ENCODE measurements at regions not wholly inside any gene's neighbourhood (a gene's known extent, or its start where the extent isn't known, plus 50 kb on each side); places are given as distances from the start of the nearest gene placed in this dataset.
"Not testable (repeated sequence)": the region's sequence is repeated elsewhere in the genome, so short reads cannot be mapped to it uniquely, and the experiment has no call there.

GRCh38 chr15:57878573-57878972, 172.1 kb downstream of the POLR2M start:
- peaks cover 4% of the 10 kb centered on the region for H3K36me3 Mint-ChIP-seq (ENCODE audit: insufficient read depth)
- H3K27me3 Mint-ChIP-seq (ENCODE audit: low read depth) = peaks cover 15% of the 10 kb centered on the region
- H3K4me3 Mint-ChIP-seq = no peak overlapping the region
- ATAC-seq (no peak), DNase-seq (no peak)
- H3K9me3 Mint-ChIP-seq = peaks cover 13% of the 10 kb centered on the region
- no peaks in the 10 kb centered on the region for H3K4me1 Mint-ChIP-seq (ENCODE audit: low read depth)

- Mint-ChIP-seq H3K36me3 (ENCODE audit: insufficient read depth) (no peaks in the 10 kb centered on the region), H3K4me1 (ENCODE audit: low read depth) (no peaks in the 10 kb centered on the region), H3K9me3 (peaks cover 2% of the 10 kb centered on the region)
Observed at GRCh38 chr15:57881361-57881760, 174.8 kb downstream of the POLR2M start.

GRCh38 chr15:57881972-57882371, 175.5 kb downstream of the POLR2M start:
- no peaks in the 10 kb centered on the region for H3K36me3 Mint-ChIP-seq (ENCODE audit: insufficient read depth)
- ATAC-seq = no peak

More at GRCh38 chr15:57881361-57881760, 174.8 kb downstream of the POLR2M start:
- DNase-seq (no peak), ATAC-seq (no peak)
- Mint-ChIP-seq H3K4me3 (no peak overlapping the region), H3K27me3 (ENCODE audit: low read depth) (peaks cover 10% of the 10 kb centered on the region)

GRCh38 chr15:57883701-57884100, 177.2 kb downstream of the POLR2M start:
- Mint-ChIP-seq H3K36me3 (ENCODE audit: insufficient read depth) (no peaks in the 10 kb centered on the region), H3K4me1 (ENCODE audit: low read depth) (no peaks in the 10 kb centered on the region), H3K27me3 (ENCODE audit: low read depth) (peaks cover 6% of the 10 kb centered on the region), H3K9me3 (no peaks in the 10 kb centered on the region), H3K4me3 (no peak overlapping the region)
- ATAC-seq (no peak), DNase-seq (no peak)

More at GRCh38 chr15:57881972-57882371, 175.5 kb downstream of the POLR2M start:
- Mint-ChIP-seq H3K4me3 (no peak overlapping the region), H3K27me3 (ENCODE audit: low read depth) (peaks cover 9% of the 10 kb centered on the region), H3K4me1 (ENCODE audit: low read depth) (no peaks in the 10 kb centered on the region), H3K9me3 (no peaks in the 10 kb centered on the region)
- no peak for DNase-seq

GRCh38 chr15:57884936-57885335, 178.4 kb downstream of the POLR2M start:
- Mint-ChIP-seq H3K4me1 (ENCODE audit: low read depth) (no peaks in the 10 kb centered on the region), H3K27me3 (ENCODE audit: low read depth) (peaks cover 6% of the 10 kb centered on the region), H3K4me3 (no peak overlapping the region), H3K9me3 (no peaks in the 10 kb centered on the region), H3K36me3 (ENCODE audit: insufficient read depth) (no peaks in the 10 kb centered on the region)
- DNase-seq (no peak), ATAC-seq (no peak)

GRCh38 chr15:57885435-57885834, 178.9 kb downstream of the POLR2M start:
- H3K36me3 Mint-ChIP-seq (ENCODE audit: insufficient read depth) = no peaks in the 10 kb centered on the region
- no peaks in the 10 kb centered on the region for H3K4me1 Mint-ChIP-seq (ENCODE audit: low read depth)
- H3K4me3 Mint-ChIP-seq = no peak overlapping the region
- ATAC-seq = no peak
- DNase-seq = no peak
- H3K27me3 Mint-ChIP-seq (ENCODE audit: low read depth) = peaks cover 6% of the 10 kb centered on the region
- H3K9me3 Mint-ChIP-seq = no peaks in the 10 kb centered on the region

- peaks cover 10% of the 10 kb centered on the region for H3K27me3 Mint-ChIP-seq (ENCODE audit: low read depth)
Observed at GRCh38 chr15:57887825-57888224, 177.7 kb downstream of the ALDH1A2 start.

GRCh38 chr15:57890351-57890750, 175.2 kb downstream of the ALDH1A2 start:
- H3K36me3 Mint-ChIP-seq (ENCODE audit: insufficient read depth) = no peaks in the 10 kb centered on the region
- no peak for ATAC-seq
- peaks cover 11% of the 10 kb centered on the region for H3K27me3 Mint-ChIP-seq (ENCODE audit: low read depth)
- no peak for DNase-seq
- no peak overlapping the region for H3K4me3 Mint-ChIP-seq
- H3K9me3 Mint-ChIP-seq = no peaks in the 10 kb centered on the region
- no peaks in the 10 kb centered on the region for H3K4me1 Mint-ChIP-seq (ENCODE audit: low read depth)

More at GRCh38 chr15:57887825-57888224, 177.7 kb downstream of the ALDH1A2 start:
- ATAC-seq = no peak
- Mint-ChIP-seq H3K4me1 (ENCODE audit: low read depth) (no peaks in the 10 kb centered on the region), H3K4me3 (no peak overlapping the region), H3K9me3 (no peaks in the 10 kb centered on the region), H3K36me3 (ENCODE audit: insufficient read depth) (no peaks in the 10 kb centered on the region)
- no peak for DNase-seq

GRCh38 chr15:57890878-57891277, 174.6 kb downstream of the ALDH1A2 start:
- no peak overlapping the region for H3K4me3 Mint-ChIP-seq
- no peaks in the 10 kb centered on the region for H3K36me3 Mint-ChIP-seq (ENCODE audit: insufficient read depth)
- H3K27me3 Mint-ChIP-seq (ENCODE audit: low read depth) = peaks cover 11% of the 10 kb centered on the region
- no peaks in the 10 kb centered on the region for H3K9me3 Mint-ChIP-seq
- DNase-seq (no peak), ATAC-seq (no peak)
- H3K4me1 Mint-ChIP-seq (ENCODE audit: low read depth) = no peaks in the 10 kb centered on the region

GRCh38 chr15:57892181-57892580, 173.3 kb downstream of the ALDH1A2 start:
- peaks cover 11% of the 10 kb centered on the region for H3K27me3 Mint-ChIP-seq (ENCODE audit: low read depth)
- no peaks in the 10 kb centered on the region for H3K9me3 Mint-ChIP-seq
- no peaks in the 10 kb centered on the region for H3K4me1 Mint-ChIP-seq (ENCODE audit: low read depth)
- no peaks in the 10 kb centered on the region for H3K36me3 Mint-ChIP-seq (ENCODE audit: insufficient read depth)
- ATAC-seq = no peak
- no peak for DNase-seq
- H3K4me3 Mint-ChIP-seq = no peak overlapping the region

- ATAC-seq (no peak), DNase-seq (no peak)
- Mint-ChIP-seq H3K9me3 (no peaks in the 10 kb centered on the region), H3K27me3 (ENCODE audit: low read depth) (peaks cover 9% of the 10 kb centered on the region), H3K4me1 (ENCODE audit: low read depth) (no peaks in the 10 kb centered on the region), H3K36me3 (ENCODE audit: insufficient read depth) (no peaks in the 10 kb centered on the region), H3K4me3 (no peak overlapping the region)
Observed at GRCh38 chr15:57893040-57893439, 172.5 kb downstream of the ALDH1A2 start.

GRCh38 chr15:57895291-57895690, 170.2 kb downstream of the ALDH1A2 start:
- Mint-ChIP-seq H3K9me3 (no peaks in the 10 kb centered on the region), H3K36me3 (ENCODE audit: insufficient read depth) (no peaks in the 10 kb centered on the region), H3K27me3 (ENCODE audit: low read depth) (peaks cover 9% of the 10 kb centered on the region), H3K4me1 (ENCODE audit: low read depth) (no peaks in the 10 kb centered on the region), H3K4me3 (no peak overlapping the region)
- no peak for ATAC-seq
- no peak for DNase-seq

- H3K4me1 Mint-ChIP-seq (ENCODE audit: low read depth) = no peaks in the 10 kb centered on the region
- no peaks in the 10 kb centered on the region for H3K36me3 Mint-ChIP-seq (ENCODE audit: insufficient read depth)
- no peak overlapping the region for H3K4me3 Mint-ChIP-seq
- DNase-seq (no peak), ATAC-seq (no peak)
- H3K27me3 Mint-ChIP-seq (ENCODE audit: low read depth) = peaks cover 5% of the 10 kb centered on the region
- H3K9me3 Mint-ChIP-seq = no peaks in the 10 kb centered on the region
Observed at GRCh38 chr15:57896114-57896513, 169.4 kb downstream of the ALDH1A2 start.

- not testable (repeated sequence) for H3K36me3 Mint-ChIP-seq (ENCODE audit: insufficient read depth); H3K4me1 Mint-ChIP-seq (ENCODE audit: low read depth); DNase-seq; ATAC-seq; H3K9me3 Mint-ChIP-seq; H3K27me3 Mint-ChIP-seq (ENCODE audit: low read depth); H3K4me3 Mint-ChIP-seq
Observed at GRCh38 chr15:57896899-57897298, 168.6 kb downstream of the ALDH1A2 start.

GRCh38 chr15:57897870-57898269, 167.6 kb downstream of the ALDH1A2 start:
- DNase-seq = no peak
- no peaks in the 10 kb centered on the region for H3K9me3 Mint-ChIP-seq
- no peak overlapping the region for H3K4me3 Mint-ChIP-seq
- no peaks in the 10 kb centered on the region for H3K4me1 Mint-ChIP-seq (ENCODE audit: low read depth)
- no peaks in the 10 kb centered on the region for H3K36me3 Mint-ChIP-seq (ENCODE audit: insufficient read depth)
- no peak for ATAC-seq
- H3K27me3 Mint-ChIP-seq (ENCODE audit: low read depth) = peaks cover 9% of the 10 kb centered on the region

GRCh38 chr15:57902155-57902554, 163.4 kb downstream of the ALDH1A2 start:
- H3K9me3 Mint-ChIP-seq = no peaks in the 10 kb centered on the region
- ATAC-seq (no peak), DNase-seq (no peak)
- H3K27me3 Mint-ChIP-seq (ENCODE audit: low read depth) = peaks cover 18% of the 10 kb centered on the region
- H3K4me3 Mint-ChIP-seq = no peak overlapping the region
- H3K4me1 Mint-ChIP-seq (ENCODE audit: low read depth) = no peaks in the 10 kb centered on the region
- H3K36me3 Mint-ChIP-seq (ENCODE audit: insufficient read depth) = no peaks in the 10 kb centered on the region
